HG02642 (cell line): ENCODE measurements at regions not wholly inside any gene's neighbourhood (a gene's known extent, or its start where the extent isn't known, plus 50 kb on each side); places are given as distances from the start of the nearest gene placed in this dataset.
"Not testable (repeated sequence)": the region's sequence is repeated elsewhere in the genome, so short reads cannot be mapped to it uniquely, and the experiment has no call there.

ENCODE experiments used
- ATAC-seq: cut with Tn5 transposase; IDR thresholded peaks from one replicate; pipeline ENCODE4 v1.9.1; 2021; ENCODE audit warnings: mild to moderate bottlenecking; ENCODE audit not compliant: unreplicated experiment, poor library complexity

- ATAC-seq: no peak
Measured at GRCh38 chr12:127934409-127934808, 332.6 kb upstream of the TMEM132C start.

DNA sequence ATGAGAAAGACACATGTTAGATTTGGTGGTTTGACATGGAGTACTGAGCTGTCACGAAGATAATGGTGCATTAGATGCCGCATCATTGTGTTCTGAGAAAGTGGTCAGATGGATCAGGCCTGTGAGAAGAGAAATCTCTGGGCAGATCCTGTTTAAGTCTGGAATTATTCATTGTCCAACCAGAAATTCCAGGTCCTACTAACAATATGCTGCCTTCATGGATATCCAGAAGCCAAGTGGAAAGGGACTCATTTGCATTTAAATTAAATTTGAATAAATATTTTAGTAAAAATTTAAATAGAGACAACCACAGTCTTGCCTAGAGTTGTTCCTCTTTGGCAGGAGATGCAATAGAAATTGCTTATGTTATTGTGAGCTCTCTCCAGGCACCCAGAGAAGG is 330.5 kb upstream of the TMEM132C start:
- no peak for ATAC-seq

- no peak for ATAC-seq
Measured at GRCh38 chr12:127941332-127941731, 325.6 kb upstream of the TMEM132C start.

- ATAC-seq: no peak
Measured at GRCh38 chr12:127942981-127943380, 324.0 kb upstream of the TMEM132C start.

DNA sequence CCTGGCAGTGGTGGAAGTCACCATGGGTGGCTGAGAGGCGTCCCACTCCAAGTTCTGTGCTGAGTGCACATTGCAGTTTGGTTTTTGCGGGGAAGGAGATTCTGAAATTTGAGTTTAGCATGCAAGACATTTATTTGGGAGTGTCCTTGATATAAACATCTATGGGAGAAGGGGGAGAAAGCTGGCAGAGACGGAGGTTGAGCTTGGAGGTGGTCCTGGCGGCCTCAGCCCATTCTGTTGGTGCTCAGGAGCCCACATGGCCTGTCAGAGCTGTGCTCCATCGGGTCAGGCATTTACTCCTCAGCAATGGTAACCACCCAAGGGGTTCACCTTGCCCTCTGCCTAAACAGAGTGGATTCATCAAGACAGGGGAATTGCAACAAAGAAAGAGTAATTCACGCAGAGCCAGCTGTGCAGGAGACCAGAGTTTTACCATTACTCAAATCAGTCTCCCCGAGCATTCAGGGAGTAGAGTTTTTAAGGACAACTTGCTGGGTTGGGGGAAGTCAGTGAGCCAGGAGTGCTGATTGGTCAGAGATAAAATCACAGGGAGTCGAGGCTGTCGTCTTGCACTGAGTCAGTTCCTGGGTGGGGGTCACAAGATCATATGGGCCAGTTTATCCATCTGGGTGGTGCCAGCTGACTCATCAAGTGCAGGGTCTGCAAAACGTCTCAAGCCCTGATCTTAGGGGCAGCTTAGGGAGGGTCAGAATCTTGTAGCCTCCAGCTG is 323.3 kb upstream of the TMEM132C start:
- no peak for ATAC-seq

DNA sequence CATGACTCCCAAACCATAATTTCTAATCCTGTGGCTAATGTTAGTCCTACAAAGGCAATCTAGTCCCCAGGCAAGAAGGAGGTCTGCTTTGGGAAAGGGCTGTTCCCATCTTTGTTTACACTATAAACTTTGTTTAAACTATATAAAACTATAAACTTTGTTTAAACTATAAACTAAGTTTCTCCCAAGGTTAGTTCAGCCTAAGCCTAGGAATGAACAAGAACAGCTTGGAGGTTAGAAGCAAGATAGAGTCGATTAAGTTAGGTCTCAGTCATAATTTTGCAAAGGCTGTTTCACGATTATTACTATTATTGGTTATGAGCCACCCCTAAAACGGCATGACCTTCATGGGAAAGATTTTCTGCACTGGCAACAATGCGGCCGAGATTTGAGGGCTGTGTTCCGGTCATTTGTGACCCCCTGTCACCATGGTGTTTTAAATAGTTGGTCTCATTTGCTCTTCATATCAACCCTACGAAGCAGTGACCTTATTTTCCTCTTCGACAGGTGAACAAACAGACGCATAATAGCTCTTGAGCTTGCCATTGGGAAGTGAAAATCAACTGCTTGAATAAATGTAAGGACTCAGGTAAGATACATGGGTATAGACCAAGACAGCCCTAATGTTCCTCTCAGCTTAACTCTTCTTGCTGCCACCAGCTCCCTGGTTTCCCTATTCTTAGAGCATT is 322.6 kb upstream of the TMEM132C start:
- no peak for ATAC-seq

- no peak for ATAC-seq
Measured at GRCh38 chr12:127957001-127957660, 309.8 kb upstream of the TMEM132C start.

DNA sequence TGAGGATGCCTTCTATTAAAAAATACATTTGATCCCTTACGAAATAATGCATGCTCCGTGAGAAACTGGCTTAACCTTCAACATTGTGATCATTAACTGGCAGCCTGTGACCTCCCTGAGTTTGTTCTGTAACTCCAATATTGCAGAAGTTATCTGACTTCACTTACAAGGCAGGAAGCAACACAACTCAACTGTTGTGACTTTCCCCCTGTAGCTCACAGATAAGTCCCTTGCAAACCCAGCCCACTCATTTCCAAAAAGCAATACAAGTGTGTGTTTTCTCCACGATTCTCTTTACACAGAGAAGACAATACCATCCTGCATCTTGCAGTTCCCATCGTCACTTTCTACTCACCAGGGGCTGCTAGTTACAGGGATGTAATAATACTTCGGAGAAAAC is 304.7 kb upstream of the TMEM132C start:
- no peak for ATAC-seq

GRCh38 chr12:127963933-127964332 is 303.0 kb upstream of the TMEM132C start:
- ATAC-seq: no peak

- ATAC-seq: no peak
Measured at GRCh38 chr12:127964717-127965116, 302.3 kb upstream of the TMEM132C start.

DNA sequence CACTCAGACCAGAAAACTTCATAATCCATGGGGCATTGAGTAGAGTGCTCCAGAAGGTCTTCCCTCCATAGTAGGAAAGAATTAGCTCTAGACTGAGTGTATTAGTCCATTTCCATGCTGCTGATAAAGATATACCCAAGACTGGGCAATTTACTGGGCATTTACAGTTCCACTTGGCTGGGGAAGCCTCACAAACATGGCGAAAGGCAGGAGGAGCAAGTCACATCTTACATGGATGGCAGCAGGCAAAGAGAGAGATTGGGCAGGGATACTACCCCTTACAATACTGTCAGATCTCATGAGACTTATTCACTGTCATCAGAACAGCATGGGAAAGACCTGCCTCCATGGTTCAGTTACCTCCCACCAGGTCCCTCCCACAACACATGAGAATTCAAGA is 300.6 kb upstream of the TMEM132C start:
- no peak for ATAC-seq

DNA sequence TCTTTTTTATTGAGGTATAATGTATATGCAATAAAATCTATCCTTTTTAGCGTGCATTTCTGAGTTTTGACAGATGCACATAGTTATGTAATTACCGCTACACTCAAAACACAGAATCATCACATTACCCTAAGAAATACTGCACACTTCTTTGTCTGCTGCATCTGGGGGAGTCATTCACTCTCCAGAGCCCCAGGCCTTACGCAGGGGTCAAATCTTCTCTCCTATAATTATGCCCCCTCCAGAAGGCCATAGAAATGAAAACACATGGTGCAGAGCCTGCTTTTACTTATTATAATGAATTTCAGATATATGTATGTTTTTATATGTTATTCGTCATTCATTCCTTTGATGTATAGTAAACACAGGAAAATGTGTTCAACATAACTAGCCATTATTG is 296.5 kb upstream of the TMEM132C start:
- ATAC-seq: no peak

DNA sequence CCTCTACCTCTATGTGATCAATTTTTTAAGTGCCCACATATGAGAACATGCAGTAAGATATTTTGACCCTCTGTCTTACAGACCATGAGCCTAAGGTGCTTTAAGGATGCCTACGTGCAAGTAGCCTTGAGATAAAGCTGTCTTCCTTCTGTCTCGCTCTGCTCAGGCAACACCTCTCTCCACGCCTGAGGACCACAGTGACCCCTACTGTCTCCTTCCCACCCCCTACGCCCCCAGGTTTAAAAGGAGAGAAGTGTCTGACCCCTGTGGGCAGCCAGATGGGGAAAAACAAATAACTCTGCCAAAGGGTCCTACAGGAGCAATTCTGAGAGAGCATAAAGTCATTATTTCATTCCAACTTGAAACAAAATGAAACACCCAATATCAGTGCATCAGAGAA is 286.4 kb upstream of the TMEM132C start:
- no peak for ATAC-seq

GRCh38 chr12:127981875-127982274 is 285.1 kb upstream of the TMEM132C start:
- no peak for ATAC-seq

GRCh38 chr12:127983213-127983791 is 283.7 kb upstream of the TMEM132C start:
- ATAC-seq: not testable (repeated sequence)

GRCh38 chr12:127984386-127985055 is 282.4 kb upstream of the TMEM132C start:
- no peak for ATAC-seq

- ATAC-seq: no peak
Measured at GRCh38 chr12:127987199-127987901, 279.6 kb upstream of the TMEM132C start.

GRCh38 chr12:127991485-127991884 is 275.5 kb upstream of the TMEM132C start:
- no peak for ATAC-seq

- ATAC-seq: no peak
Measured at GRCh38 chr12:127998988-127999387, 268.0 kb upstream of the TMEM132C start.

DNA sequence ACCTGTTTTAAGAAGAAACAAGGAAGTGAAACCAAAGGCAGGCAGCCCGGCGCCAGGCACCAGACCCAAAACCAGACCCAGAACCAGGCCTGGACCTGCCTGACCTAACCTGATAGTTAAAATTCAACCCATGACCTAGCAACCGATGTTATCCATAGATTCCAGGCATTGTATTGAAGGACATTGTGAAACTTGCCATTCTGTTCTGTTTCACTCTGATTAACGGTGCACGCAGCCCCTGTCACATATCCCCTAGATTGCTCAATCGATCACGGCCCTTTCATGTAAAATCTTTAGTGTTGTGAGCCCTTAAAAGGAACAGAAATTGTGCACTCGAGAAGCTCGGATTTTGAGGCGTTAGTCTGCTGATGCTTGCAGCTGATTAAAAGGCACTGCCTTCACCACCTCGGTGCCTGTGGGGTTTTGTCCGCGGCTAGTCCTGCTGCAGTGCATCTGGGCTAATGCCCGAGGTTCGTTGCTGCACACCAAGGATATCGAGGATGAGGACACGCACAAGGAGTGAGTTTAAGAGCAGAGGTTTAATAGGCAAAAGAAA is 262.5 kb upstream of the TMEM132C start:
- ATAC-seq: no peak
